ENCODE measurements at regions not wholly inside any gene's neighbourhood (a gene's known extent, or its start where the extent isn't known, plus 50 kb on each side); places are given as distances from the start of the nearest gene placed in this dataset.

DNA sequence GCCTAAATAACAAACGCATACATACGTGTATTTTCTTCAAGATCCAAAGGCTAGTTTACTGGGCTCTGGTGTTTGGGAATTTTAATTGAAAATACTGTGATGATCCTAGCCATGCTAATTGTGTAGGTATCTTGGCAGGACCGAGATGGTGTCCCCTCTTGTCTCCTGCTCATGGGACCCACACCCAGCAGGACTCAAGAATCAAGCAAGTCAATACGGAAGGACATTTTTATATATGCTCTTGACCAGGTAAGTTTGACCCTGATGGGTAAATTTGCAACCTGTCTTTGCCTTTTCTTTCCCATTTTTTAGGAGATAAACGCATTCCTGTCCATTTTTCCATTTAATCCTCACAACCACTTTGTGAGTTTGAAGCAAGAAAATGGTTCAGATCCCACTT, 111.8 kb upstream of the MYCN start:
- TF ChIP-seq, protein P1, sequence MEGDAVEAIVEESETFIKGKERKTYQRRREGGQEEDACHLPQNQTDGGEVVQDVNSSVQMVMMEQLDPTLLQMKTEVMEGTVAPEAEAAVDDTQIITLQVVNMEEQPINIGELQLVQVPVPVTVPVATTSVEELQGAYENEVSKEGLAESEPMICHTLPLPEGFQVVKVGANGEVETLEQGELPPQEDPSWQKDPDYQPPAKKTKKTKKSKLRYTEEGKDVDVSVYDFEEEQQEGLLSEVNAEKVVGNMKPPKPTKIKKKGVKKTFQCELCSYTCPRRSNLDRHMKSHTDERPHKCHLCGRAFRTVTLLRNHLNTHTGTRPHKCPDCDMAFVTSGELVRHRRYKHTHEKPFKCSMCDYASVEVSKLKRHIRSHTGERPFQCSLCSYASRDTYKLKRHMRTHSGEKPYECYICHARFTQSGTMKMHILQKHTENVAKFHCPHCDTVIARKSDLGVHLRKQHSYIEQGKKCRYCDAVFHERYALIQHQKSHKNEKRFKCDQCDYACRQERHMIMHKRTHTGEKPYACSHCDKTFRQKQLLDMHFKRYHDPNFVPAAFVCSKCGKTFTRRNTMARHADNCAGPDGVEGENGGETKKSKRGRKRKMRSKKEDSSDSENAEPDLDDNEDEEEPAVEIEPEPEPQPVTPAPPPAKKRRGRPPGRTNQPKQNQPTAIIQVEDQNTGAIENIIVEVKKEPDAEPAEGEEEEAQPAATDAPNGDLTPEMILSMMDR (IDR thresholded peaks at IDR 0.05; ENCODE audit: low read length, missing control alignments): no peak

DNA sequence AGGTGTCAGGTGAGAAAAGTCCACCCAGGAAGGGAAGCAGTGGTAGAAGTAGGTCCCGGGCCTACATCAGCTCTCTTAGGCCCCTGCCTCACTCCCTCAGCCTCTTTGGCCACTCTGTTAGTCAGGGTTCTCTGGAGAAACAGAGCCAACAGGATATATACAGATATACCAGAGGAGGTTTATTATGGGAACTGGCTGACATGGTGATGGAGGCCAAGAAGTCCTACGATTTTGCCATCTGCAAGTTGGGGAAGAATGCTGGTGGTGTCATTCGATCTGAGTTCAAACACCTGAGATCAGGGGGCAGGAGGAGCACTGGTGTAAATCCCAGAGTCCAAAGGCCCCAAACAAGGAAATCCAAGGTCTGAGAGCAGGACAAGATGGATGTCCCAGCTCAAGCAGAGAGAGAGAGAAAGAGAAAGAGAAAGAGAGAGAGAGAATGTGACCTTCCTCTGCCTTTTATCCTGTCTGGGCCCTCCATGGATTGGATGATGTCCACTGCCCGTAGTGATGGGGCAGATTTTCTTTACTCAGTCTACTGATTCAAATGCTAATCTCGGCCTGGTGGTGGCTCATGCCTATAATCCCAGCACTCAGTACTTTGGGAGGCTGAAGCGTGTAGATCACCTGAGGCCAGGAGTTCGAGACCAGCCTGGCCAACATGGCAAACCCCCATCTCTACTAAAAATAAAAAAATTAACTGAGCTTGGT, 111.1 kb upstream of the MYCN start:
- no peak overlapping the region for H3K4me3 ChIP-seq (replicated peaks; ENCODE audit: low read depth, low read length)
- DNase-seq (ENCODE audit: low read depth): no peak
- TF ChIP-seq, protein P1 (IDR thresholded peaks at IDR 0.05; ENCODE audit: low read length, missing control alignments): no peak

More for the DNA sequence above, 111.8 kb upstream of the MYCN start:
- DNase-seq (ENCODE audit: low read depth): no peak
- H3K4me3 ChIP-seq (replicated peaks; ENCODE audit: low read depth, low read length): no peak overlapping the region

DNA sequence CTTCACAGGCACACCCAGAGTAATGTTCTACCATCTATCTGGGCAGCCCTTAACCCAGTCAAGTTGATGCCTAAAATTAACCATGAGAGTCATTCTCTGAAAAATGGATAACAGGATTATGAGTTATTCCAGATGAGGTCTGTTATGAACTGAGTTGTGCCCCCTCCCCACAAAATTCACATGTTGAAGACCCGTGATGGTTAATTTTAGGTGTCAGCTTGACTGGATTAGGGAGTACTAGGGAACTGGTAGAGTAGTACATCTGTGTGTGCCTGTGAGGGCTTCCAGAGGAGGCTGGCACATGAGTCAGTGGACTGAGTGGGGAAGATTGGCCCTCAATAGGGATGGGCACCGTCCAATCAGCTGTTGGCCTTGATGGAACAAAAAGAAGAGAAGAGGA, 110.4 kb upstream of the MYCN start:
- no peak for DNase-seq (ENCODE audit: low read depth)
- TF ChIP-seq, protein P1 (IDR thresholded peaks at IDR 0.05; ENCODE audit: low read length, missing control alignments): no peak
- no peak overlapping the region for H3K4me3 ChIP-seq (replicated peaks; ENCODE audit: low read depth, low read length)

DNA sequence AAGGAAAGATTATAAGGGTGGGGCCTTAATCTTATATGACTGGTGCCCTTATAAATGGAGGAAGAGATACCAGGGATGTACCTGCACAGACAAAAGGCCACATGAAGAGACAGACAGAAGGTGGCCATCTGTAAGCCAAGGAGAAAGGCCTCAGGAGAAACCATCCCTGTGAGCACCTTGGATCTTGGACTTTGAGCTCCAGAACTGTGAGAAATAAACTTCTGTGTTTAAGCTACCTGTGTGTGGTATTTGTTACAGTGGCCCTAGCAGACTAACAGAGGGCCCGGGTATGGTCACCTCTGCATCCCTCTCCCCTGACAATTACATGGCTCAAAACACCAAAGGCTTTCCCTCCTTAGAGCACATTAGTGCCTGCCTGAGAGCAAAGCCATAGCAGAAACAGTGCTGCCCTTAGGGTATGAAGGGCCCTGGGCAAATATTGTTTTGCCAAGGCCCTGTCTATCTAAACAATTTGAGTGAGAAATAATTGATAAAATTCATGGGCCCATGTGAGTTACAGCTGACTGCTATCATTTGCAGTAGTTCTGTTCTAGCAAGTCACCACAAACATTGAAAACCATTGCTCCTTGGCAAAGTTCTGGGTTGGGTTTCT, 109.3 kb upstream of the MYCN start:
- DNase-seq (ENCODE audit: low read depth): no peak
- H3K4me3 ChIP-seq (replicated peaks; ENCODE audit: low read depth, low read length): no peak overlapping the region
- TF ChIP-seq, protein P1 (IDR thresholded peaks at IDR 0.05; ENCODE audit: low read length, missing control alignments): no peak

DNA sequence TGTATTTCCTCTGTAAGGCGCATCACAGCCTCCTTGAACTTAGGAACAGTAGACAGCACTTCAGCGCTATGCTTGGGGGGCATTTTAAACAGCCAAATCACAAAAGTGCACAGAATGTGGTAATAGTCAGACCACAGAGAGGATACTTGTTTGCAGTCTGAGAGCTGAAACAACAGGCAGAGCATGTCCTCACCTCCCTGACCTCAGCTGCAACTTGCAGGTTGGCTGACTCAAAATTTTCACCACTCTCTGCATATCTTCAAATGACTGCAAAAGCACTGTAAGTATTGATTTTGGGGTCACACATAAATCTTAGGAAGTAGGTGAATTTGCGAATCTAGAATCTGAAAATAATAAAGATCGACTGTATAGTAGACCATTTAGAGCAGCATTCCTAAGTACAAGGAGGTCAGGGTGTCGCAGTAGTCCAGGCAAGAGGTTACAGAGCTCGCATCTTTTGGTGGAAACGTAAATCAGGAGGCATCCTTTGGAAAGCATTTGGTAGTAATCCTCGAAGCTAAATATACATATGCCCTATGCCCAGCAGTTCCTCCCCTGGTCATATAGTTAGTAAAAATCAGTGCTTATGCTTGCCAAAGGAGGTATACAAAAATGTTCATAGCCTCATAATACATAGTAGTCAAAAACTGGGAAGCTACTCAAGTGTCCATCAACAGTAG, 108.2 kb upstream of the MYCN start:
- TF ChIP-seq, protein P1 (IDR thresholded peaks at IDR 0.05; ENCODE audit: low read length, missing control alignments): no peak
- DNase-seq (ENCODE audit: low read depth): no peak
- H3K4me3 ChIP-seq (replicated peaks; ENCODE audit: low read depth, low read length): no peak overlapping the region

DNA sequence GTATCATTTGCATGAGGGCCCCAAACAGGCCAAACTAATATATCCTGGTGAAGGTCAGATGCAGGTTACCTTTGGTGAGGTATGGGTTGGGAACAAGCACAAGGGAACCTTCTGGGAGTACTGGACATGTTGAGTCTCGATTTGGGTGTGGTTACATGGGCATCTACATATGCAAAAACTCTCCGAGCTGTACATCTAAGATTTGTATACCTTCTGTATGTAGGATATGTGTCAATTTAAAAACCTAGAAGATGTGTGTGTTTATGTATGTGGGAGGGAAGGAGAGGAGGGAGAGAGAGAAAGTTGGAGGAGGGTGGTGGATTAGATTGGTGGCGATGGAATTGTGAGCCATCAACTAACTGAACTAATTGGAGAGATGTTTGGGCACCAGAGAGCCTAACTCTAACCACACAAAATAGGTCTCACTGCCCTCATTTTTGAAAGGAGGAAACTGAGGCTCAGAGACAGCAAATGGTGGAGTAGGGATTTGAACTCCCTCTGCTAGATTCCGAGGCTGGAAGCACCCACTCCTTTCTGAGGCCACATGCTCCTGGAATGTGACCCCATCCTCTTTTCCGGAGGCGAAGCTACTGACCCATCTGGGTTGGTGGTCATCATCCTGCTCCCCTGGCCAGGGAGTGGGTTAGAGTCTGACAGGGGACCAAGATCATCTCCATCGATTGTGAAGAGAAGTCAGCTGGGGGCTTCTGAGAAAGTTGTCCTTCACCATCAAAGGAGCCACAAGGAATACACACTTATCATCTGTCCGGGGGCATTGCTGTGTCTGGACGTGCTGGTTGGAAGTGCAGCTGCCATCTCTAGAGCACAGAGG, 107.3 kb upstream of the MYCN start:
- DNase-seq (ENCODE audit: low read depth): no peak
- H3K4me3 ChIP-seq (replicated peaks; ENCODE audit: low read depth, low read length): no peak overlapping the region
- TF ChIP-seq, protein P1 (IDR thresholded peaks at IDR 0.05; ENCODE audit: low read length, missing control alignments): no peak
